NCI-H510A treated with DMSO at 0.1 percent for 48 hours (cell line): ENCODE measurements at regions not wholly inside any gene's neighbourhood (a gene's known extent, or its start where the extent isn't known, plus 50 kb on each side); places are given as distances from the start of the nearest gene placed in this dataset.
"Not testable (repeated sequence)": the region's sequence is repeated elsewhere in the genome, so short reads cannot be mapped to it uniquely, and the experiment has no call there.

Experiments used
- DNase-seq: peaks from one replicate; lab custom pipeline; 2025; lab: John Stamatoyannopoulos, UW

- DNase-seq: no peak
Observed at GRCh38 chr15:56808160-56808559, 74.9 kb upstream of the ZNF280D start.

- DNase-seq: no peak
Observed at GRCh38 chr15:56806148-56806536, 72.8 kb upstream of the ZNF280D start.

DNA sequence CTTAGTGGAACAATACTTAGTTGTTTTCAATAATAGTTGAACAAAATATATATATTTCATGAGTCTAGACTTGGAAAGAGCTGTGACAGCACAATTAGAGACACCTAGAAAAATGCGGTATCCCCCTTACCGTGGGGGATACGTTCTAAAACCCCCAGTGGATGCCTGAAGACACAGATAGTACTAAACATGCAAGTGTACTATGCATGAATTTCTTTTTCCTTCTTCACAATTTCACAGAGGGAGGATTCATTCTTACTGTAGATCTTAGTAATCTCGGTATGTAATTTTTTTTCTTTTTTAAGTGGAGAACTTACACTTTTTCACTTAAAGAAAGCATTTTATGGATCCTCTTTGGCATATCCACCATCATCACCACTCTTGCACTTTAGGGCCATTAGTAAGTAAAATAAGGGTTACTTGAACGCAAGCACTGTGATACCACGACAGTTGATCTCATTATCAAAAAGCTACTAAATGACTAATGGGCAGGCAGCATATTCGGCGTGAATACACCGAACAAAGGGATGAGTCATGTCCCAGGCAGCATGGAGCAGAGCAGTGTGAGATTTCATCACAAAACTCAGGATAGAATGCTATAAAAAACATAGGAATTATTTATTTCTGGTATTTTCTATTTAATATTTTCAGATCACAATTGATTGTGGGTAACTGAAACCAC, 72.3 kb upstream of the ZNF280D start:
- DNase-seq: no peak

- no peak for DNase-seq
Observed at GRCh38 chr15:56804938-56805337, 71.6 kb upstream of the ZNF280D start.

- no peak for DNase-seq
Observed at GRCh38 chr15:56804279-56804678, 71.0 kb upstream of the ZNF280D start.

GRCh38 chr15:56802161-56802560, 68.9 kb upstream of the ZNF280D start:
- DNase-seq: no peak

DNA sequence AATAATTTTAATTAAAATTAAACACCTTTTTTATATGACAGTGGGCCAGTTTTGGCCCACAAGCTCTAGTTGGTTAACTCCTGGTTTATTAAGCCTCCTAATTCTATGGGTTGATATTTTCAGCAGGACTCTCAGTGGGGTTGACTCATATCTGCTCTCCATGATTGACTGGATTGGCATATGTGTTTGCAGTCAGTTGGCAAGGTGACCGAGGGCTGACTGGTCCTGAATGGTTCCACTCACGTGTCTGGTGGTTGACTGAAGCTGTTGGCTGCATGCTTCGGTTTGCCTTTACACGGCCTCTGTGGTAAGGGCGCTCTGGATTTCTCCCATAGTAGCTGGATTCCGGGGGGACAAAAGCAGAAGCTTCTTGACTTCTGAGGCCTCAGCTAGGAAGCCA, 65.3 kb upstream of the ZNF280D start:
- no peak for DNase-seq

DNA sequence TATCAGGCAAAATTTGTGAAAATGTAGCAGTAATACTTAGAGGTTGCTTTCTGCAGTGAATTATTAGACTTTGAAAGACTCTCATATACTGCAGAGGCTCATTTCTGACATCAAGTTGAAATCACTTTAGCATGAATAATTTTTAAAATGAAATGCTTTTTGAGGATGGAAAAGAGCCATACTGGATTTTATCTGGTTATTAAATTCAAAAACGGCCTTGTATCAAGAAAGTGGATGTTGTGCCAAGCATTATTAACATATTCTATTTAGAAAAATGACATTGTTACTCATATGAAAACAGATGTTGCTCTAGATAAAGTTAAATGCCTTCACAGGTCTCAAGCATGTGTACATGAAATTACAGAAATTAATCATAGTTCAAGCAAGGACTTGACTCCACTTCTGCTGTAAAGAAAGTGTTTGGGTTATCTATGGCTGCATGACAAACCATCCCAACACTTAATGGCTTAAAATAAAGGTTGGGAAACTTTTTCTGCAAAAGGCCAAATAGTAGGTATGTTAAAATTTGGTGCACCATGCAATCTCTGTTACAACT, 64.5 kb upstream of the ZNF280D start:
- DNase-seq: no peak

DNA sequence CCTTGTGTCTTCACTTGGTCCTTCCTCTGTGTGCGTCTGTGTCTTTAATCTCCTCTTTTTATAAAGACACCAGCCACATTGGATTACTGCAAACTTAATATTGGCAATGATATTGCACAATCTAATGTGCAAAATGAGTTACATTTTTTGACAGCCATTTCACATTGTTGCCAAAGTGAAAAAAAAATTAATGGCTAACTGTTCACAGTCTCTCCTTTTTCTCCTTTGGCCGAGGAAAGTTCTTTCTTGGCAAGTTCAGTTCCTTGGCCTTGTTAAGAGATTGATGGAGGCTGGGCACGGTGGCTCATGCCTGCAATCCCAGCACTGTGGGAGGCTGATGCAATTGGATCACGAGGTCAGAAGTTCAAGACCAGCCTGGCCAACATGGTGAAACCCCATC, 62.2 kb upstream of the ZNF280D start:
- DNase-seq: no peak

GRCh38 chr15:56794553-56795329, 61.4 kb upstream of the ZNF280D start:
- DNase-seq: no peak

GRCh38 chr15:56794165-56794552, 60.9 kb upstream of the ZNF280D start:
- DNase-seq: no peak

DNA sequence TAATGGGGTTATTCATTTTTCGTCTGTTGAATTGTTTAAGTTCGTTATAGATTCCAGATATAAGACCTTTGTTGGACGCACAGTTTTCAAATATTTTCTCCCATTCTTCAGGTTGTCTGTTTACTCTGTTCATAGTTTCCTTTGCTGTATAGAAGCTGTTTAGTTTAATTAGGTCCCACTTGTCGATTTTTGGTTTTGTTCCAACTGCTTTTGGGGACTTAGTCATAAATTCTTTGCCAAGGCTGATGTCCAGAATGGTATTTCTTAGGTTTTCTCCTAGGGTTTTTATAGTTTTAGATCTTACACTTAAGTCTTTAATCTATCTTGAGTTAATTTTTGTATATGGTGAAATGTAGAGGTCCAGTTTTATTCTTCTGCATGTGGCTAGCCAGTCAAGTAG, 58.9 kb upstream of the ZNF280D start:
- DNase-seq: no peak

- not testable (repeated sequence) for DNase-seq
Observed at GRCh38 chr15:56791521-56791920, 58.2 kb upstream of the ZNF280D start.

DNA sequence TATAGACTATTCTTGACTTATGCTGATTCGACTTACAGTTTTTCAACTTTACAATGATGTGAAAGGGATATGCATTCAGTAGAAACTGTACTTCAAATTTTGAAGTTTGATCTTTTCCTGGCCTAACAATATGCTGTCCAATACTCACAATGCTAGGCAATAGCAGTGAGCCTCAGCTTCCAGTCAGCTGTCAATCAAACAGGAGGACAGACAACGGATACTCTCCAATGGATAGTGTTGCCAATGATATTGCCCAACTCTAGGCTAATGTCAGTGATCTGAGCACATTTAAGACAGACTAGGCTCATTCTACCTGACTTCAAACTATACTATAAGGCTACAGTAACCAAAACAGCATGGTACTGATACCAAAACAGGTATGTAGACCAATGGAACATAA, 55.0 kb upstream of the ZNF280D start:
- no peak for DNase-seq

DNA sequence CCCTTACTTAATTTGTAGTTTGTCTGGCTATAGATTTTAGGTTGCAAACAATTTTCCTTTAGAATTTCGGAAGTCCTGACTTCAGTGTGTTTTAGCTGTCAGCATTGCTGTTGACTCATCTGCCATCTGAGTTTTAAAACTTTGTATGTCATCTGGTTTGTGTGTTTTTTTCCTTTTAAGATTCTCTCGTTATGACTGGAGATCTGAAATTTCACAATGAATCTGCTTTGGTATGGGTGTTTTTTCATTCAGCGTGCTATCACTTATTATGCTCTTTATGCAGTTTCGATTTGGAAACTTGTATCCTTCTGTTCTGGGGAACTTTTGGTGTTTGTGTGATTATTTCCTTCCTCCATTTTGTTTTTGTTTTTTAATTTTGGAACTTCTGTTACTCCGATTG, 53.7 kb upstream of the ZNF280D start:
- no peak for DNase-seq

GRCh38 chr15:56783857-56784661, 50.8 kb upstream of the ZNF280D start:
- DNase-seq: no peak

GRCh38 chr15:56783156-56783856, 50.0 kb upstream of the ZNF280D start:
- no peak for DNase-seq
